NCI-H2227 treated with DMSO at 0.1 percent for 48 hours (cell line): ENCODE measurements at regions not wholly inside any gene's neighbourhood (a gene's known extent, or its start where the extent isn't known, plus 50 kb on each side); places are given as distances from the start of the nearest gene placed in this dataset.
"Not testable (repeated sequence)": the region's sequence is repeated elsewhere in the genome, so short reads cannot be mapped to it uniquely, and the experiment has no call there.

Source experiments
- DNase-seq: peaks from one replicate; lab custom pipeline; 2025; lab: John Stamatoyannopoulos, UW

DNA sequence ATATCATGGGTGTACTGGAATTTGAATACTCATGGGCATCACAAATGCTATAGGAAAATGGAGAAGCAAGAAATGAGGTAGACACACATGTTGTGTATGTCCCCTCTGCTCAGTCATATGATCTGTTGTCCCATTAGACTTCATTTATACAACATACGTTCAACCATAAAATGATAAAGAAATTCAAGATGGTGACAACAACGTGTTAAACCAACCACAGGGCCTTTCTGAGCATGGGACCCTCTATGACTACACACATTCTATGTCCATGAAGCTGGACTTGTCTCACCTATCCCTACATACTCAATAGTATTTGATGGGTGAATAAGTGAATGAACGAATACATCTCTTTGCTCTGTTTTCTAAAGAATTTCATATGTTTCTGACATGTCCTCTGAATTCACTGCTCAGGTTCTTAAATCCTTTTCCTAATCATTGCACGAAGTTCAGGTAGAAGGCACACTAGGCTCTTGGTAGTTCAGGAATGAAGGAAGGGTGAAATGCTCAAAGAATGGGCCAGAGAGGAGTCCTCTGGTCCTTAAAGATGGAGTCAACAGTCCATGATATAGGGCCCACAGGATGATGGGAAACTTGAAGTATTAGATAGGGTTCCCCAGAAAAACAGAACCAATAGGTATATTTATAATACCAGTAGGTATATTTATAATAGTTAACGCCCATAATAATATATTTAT, 105.7 kb upstream of the PPM1H start:
- DNase-seq, result no peak

DNA sequence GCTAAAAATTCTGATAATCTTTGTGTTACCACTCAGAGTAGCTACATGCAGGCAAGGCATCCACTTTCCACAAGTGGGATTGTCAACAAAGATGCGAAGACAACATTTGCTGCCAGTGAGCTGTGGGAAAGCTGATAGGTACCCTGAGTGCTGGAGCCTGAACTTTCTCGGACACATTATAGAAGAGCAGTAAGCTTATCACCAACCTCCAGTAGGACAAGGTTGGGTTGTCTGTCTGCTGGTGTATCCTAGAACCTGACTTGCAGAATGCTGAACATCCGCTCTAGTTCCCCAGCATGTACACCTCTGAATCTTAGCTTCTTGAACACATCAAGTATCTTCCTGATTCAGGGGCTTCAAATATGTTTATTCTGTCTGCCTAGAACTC, 103.8 kb upstream of the PPM1H start:
- no peak for DNase-seq

DNA sequence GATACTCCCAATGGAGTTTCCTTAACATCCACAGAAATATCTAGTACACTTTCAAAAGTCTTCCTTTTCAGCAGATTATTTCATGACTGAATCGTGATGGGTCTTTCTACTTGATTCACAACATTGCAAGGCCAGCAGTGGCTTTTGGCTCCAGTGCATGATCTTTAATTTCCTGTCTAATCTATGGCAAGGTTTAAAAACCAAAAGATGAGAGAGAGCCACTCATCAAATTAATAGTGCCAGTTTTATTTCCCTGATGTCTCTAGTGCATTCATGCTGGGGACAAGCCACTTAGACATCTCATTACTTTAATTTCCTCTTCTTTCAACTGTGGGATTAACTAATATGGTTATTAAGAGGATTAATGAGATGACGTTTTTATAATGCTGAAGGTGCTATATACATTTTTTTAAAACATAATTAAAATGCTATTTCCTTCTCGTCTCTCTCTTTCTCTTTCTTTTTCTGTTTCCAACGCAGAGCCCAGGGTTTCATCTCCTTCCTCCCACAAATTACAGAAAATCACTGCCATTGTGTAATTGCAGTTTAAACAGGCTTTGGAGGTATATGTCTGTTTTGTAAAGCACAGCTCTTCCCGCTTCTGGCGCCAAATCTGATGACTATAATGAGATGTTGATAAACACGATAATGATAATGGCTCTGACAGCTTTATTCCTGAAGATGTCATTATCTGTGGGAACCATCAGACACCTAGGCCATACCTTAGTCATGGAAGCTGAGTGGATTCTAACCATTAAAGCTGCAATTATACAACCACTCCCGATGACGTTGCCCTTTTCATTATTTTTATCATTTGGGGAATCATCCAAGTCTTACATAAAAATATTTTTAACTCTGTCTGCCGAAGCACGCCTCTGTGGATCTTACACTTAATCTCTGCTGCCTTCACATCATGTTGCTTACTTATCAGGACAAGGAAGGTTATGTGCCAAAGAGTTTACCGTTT, 103.1 kb upstream of the PPM1H start:
- peak; percentile 83 for DNase-seq

DNA sequence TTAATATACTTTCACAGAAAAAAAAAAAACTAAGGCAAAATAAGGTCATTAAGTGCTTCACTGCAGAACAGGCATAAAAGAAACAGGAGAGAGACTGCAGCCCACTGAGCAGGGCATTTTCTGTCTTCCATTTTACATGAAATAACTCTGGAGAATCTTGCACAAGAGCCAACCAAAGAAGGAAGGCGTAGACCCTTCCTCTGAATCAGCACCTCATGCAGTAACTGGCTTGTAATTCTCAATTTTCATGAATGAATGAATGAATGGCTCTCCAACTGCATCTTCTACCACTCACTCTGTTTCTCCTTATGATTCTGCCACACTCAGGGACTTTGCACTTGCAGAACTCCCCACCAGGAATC, 102.0 kb upstream of the PPM1H start:
- no peak for DNase-seq

DNA sequence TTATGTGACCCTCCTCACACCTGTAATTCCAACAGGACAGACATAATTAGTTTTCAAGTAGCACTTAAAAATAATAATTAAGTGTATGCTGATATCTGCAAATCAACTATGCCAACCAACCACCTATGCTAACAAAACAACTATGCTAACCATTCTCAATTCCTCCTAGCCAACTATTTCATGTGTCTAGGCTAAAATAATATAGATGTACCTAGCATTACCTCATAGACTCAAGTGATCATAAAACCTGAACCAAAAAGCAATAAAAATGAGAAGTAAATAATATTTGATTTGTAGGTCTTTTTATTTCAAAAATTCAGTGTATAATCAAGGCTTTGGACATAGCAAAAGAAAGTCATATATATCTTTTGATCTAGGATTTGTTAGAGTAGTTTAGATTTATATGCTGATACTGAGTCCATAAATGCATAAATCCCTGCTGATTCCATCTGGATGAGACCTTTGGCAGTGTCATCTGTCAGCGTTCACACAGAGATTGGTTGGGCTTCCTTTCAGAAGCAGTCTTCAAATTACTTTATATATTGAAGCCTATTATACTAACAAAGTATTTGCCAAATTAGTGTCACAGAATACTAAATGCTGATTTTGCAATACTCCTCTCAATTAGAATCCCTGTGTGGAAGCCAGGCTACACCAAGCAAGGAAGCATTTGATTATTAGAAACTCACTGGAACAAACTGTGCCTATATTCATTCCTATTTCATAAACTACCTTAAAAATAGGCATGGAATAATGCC, 101.4 kb upstream of the PPM1H start:
- no peak for DNase-seq

DNA sequence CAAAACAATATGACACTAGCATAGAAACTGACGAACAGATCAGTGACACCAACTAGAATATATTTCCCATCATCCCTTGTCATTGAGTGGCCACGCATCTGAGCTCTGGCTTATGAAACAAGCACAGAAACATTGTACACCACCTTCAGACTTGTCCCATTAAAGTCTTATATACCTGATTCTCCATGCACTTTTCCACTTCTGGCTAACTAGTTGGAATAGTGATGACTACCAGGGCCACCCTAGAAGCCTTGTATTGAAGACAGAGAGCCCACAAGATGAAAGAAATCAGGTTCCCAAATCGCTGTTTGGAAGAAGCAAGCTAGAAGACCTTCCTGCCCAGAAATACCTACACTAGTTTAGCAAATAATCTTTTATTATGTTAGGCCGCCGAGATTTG, 99.7 kb upstream of the PPM1H start:
- no peak for DNase-seq

DNA sequence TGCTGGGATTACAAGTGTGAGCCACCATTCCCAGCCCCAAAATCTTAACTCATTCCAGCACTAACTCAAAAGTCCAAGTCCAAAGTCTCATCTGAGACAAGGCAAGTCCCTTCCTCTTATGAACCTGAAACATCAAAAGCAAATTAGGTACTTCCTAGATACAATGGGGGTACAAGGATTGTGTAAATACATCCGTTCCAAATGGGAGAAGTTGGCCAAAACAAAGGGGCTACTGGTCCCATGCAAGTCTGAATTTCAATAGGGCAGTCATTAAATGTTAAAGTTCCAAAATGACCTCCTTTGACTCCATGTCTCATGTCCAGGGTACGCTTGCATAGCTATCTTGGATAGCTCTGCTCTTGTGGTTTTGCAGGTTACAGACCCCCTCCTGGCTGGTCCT, 94.7 kb upstream of the PPM1H start:
- no peak for DNase-seq

DNA sequence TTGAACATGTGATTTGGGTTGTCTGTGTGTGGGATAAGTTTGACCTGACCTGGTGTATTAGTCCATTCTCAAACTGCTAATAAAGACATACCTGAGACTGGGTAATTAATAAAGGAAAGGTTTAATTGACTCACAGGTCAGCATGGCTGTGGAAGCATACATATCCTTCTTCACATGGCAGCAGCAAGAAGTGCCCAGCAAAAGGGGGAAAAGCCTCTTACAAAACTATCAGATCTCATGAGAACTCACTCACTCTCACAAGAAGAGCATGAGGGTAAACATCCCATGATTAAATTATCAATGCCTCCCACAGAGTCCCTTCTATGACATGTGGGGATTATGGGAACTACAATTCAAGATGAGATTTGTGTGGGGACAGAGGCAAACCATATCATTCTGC, 94.0 kb upstream of the PPM1H start:
- no peak for DNase-seq

DNA sequence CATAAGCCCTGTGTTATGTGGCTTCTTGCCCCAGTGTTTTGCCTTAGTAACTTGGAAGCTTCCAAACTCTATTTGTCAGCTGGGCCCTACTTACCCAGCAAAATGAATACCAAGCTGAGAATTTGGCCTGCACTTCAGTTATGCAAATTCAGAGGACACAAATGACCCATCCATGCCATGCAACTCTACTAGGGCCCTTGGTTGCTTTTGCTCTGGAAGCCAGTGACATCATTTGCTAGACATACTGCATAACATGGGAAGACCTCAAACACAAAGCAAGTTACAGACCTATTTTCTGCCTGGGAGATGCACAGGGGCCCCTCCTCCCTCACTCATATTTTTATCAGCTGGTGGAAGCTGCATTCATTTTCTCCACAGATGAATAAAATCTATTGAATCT, 90.2 kb upstream of the PPM1H start:
- no peak for DNase-seq

DNA sequence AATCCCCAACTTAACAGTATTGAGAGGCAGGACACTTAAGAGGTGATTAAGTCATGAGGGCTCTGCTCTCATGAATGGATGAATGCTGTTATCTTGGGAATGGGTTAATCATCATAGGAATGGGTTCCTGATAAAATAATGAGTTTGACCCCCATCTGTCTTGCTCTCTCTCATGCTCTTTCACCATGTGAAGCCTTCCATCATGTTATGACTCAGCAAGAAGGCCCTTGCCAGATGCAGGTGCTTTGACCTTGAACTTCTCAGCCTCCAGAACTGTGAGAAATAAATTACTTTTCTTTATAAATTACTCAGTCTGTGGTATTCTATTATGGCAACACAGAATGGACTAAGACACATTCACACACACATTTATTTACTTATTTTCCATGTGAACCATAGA, 89.0 kb upstream of the PPM1H start:
- DNase-seq, result no peak

DNA sequence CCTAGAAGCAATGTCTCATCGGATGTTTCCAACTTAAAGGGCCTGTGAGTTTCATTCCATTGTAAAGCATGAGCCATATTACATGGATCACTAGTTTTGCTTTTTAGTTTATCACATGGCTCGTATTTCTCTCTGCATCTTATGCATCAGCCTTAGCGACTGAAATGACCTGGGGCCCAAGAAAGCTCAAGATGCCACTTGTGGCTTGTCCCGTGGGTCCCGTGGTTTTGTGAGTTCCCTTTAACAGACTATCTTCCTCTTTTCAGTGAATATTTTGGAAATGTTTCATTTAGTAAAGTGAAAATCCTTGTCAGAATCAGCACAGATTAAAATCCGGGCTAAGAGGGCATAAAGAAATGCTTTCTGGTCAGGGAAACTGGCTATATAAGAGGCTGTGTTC, 86.2 kb upstream of the PPM1H start:
- DNase-seq, result no peak

DNA sequence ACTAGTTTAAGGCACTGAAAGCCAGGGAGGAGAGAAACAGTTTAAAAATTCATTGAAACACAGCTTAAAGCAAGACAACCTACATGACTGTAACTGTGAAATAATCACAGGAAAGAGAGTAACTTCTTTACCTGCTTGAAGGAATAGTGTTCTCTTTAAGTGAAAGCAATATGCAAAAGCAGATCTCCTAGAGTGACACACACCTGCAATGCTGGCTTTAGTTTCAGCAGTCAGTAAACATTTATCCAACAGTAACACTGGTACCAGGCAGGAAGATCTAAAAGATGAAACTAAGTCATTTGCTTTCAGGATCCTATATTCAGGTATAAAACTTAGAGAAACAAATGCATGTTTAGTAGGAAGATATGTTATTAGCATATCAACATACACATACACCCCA, 85.3 kb upstream of the PPM1H start:
- no peak for DNase-seq

DNA sequence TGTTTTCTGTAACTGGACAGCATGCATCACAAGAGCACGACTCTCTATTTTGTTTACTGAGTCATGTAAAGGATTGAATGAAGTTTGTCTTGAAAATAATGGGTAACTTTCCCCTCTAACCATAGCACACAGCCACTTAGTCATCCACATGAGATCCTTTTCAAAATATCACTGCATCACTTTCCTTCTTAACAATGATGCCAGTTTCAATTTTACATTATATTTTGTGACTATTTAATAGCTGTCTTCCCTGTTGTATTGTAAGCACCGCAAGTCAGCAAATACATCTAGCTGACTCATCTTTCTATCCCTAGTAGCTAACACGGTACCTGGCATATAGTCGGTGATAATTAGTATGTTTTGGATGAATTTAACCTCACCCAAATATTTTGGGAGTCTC, 83.3 kb upstream of the PPM1H start:
- DNase-seq, result no peak

DNA sequence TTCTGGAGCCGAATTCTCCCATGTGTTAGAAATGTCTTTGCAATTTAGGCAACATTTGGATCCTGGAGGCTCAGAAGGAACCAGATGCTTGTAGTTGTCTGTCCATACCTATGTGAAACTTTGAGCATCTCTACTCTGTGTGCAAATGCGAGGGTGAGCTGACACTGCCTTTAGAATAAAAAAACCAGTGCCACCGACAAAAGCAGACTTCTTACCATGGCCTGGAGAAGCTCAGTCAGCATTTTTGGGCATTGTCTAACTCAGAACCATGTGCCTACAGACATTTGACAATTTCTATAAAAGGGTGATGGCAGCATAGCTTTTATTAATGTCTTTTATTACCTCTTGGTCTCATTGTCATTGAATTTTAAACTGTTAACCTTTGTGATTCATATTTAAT, 78.4 kb upstream of the PPM1H start:
- no peak for DNase-seq

DNA sequence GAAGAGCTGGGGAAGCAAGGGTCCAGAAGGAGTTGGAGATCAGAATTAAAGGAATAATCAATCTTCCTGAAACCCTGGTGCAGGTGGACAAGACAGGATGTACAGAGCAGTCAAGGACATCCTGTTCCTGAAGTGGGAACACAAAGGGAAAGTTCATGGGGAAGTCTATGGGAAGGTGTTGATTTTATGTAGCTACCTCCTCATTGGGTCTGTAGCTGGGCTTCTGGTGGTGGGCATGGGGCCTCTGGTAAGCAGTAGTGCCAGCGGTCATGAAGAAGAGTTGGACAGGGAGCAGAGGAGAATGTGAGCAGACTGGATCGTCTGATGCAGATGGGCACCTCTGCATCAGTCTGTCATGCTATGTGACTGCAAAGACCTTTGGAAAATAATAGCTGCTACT, 75.7 kb upstream of the PPM1H start:
- DNase-seq, result no peak

DNA sequence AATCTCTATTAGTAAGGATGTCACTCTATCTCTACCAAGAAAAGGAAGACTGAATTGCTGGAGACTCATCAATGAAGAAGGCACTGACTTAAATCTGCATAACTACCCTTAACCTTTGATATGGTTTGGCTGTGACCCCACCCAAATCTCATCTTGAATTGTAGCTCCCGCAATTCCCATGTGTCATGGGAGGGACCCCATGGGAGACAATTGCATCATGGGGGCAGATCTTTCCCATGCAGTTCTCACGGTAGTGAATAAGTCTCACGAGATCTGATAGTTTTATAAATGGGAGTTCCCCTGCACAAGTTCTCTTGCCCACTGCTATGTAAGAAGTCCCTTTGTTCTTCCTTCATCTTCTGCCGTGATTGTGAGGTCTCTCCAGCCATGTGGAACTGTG, 73.4 kb upstream of the PPM1H start:
- DNase-seq, result no peak

DNA sequence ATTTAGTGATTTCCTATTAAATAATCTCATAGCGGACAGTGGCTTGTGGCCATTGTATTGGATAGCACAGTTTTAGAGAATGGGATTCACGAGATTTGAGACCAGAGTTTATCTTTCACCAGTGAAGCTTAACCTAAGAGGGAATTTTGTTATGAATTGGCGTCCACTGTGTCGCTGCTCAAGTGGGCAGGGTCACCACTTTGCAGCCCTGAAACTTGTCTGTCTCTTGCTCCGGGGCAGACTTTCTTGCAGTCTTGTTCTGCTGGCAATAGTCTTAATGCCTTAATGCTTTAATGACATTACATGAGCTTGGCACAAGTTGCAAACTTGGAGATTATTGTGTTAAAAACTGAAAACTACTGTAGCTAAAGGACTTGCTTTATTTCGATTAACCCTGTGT, 72.8 kb upstream of the PPM1H start:
- no peak for DNase-seq

DNA sequence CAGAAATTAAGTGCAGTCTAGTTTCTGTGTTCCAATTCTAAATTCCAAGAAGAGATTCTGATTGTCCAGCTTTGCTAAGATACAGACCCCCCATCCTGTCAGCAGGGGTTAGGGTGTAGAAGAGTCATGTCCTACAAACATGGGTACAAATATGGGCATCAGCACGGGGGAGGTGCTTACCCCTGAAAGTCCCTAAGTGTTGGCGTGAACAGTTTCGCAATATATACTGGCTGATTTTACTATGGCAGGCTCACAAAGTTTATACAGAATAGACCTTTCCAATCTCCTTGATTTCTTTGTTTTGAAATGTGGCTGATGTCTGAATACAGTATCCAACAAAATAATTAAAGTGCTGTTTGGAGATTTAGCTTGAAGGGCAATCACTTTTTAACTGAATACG, 71.6 kb upstream of the PPM1H start:
- no peak for DNase-seq

DNA sequence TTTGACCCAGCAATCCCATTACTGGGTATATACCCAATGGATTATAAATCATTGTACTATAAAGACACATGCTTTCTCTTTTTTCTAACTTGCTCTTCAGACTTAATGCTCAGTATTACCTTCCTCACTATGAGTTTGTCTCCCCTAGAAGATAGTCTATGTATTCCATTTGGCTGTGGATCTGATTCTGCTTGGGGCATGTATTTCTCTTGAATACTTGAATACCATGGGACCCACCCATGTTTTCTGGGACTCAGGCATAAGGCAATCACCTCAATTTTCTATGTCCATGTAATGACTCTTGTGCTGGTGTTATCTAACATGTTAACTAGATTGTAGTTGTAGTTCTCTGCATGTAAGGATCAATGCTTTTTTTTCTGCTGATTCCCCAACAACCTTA, 70.4 kb upstream of the PPM1H start:
- no peak for DNase-seq

DNA sequence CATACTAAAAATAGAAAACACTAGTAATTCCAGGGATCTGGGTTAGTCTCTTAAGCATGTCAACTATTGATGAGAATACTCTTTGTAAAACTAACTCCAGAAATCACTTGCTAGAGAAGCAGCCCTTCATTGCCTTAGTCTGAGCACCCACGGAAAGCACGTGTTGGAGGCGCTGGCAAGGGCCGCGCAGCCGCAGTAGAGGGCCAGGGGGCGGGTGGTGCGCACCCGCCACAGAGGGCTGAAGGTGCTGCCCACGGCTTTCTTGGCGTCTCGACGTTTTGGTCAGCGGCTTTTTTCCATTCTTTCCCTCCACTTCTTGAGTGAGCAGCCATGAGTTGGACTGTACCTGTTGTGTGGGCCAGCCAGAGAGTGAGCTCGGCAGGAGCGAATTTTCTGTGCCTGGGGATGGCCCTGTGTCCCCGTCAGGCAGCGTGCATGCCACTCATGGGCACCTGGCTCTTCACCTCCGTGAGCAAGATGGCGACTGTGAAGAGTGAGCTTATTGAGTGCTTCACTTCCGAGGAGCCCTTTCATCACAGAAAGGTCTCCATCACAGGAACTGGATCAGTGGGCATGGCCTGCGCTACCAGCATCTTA, 68.4 kb upstream of the PPM1H start:
- peak; percentile 24 for DNase-seq

DNA sequence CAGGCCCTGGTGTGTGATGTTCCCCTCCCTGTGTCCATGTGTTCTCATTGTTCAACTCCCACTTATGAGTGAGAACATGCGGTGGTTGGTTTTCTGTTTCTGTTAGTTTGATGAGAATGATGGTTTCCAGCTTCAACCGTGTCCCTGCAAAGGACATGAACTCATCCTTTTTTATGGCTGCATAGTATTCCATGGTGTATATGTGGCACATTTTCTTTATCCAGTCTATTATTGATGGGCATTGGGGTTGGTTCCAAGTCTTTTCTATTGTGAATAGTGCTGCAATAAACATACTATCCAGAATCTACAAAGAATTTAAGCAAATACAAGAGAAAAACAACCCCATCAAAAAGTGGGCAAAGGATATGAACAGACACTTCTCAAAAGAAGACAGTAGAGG, 67.1 kb upstream of the PPM1H start:
- not testable (repeated sequence) for DNase-seq

DNA sequence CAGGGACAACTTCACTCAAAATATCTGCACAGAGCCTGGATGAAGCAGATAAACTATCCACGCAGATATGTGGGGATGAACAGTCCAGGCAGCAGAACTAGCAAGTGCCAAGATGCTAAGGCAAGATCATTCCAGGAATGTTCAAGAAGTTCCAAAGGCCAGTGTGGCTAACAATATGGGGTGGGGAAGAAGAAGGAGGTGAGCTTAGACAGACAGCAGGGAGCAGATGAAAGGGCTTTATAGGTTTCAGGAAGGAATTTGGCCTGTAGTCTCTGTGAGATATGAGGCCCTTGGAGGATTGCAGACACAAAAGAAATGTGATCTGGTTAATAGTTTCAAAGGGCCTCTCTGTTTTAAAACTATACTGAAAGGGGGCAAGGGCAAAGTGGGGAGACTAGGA, 63.5 kb upstream of the PPM1H start:
- no peak for DNase-seq

DNA sequence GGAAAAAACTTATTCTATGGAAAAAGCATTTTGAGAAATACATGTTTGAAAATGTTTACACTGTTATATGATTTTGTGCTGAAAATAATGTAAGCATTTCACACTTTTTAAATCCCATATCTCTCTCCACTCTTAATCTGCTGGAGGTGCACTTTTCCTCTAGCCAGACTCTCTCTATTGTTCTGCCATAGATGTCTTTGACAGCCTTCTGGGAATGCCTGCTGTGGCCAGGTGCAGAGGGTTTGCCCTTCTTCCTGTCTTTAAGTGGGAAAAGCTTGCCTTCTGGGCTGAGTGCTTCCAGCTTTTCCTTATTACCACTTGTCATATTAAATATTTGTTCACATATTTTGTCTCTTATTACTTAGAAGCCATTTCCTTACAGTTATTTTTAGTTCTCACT, 60.1 kb upstream of the PPM1H start:
- DNase-seq, result peak; percentile 2
